ENCODE measurements at regions not wholly inside any gene's neighbourhood (a gene's known extent, or its start where the extent isn't known, plus 50 kb on each side); places are given as distances from the start of the nearest gene placed in this dataset.
"Not testable (repeated sequence)": the region's sequence is repeated elsewhere in the genome, so short reads cannot be mapped to it uniquely, and the experiment has no call there.

DNA sequence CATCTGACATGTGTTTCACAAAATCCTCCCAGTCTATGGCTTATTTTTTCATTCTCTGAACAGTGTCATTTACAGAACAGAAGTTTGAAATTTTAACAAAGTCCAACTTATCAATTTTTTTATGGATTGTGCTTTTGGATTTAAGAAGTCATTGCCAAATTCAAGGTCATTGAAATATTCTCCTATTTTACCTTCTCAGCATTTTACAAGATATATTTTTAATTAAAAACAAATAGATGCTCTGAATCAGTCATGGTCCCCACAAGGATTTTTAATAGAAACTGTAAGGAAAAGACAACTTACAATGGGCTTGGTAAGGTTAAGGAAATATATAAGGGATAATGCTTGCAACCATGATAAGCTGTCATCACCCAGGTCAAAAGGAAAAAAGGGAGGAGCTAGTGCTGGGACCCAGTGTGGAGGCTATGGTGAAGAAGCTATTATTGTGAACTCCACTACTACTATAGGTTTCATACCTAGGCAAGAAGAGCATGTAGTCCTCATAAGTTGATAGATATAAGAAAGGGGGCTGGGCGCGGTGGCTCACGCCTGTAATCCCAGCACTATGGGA lies 144.5 kb upstream of the KCNJ15 start:
- Histone ChIP-seq H3K4me1 (ENCODE audit: low read depth) (no peaks in the 10 kb centered on the region), H3K36me3 (ENCODE audit: low read depth) (no peaks in the 10 kb centered on the region), H3K9me3 (no peaks in the 10 kb centered on the region), H3K4me3 (no peak overlapping the region)
- DNase-seq (no peak), ATAC-seq (no peak)
- intact Hi-C loops (cut with DNase I, micrococcal nuclease) = no loop called here
- TF ChIP-seq, protein P1, sequence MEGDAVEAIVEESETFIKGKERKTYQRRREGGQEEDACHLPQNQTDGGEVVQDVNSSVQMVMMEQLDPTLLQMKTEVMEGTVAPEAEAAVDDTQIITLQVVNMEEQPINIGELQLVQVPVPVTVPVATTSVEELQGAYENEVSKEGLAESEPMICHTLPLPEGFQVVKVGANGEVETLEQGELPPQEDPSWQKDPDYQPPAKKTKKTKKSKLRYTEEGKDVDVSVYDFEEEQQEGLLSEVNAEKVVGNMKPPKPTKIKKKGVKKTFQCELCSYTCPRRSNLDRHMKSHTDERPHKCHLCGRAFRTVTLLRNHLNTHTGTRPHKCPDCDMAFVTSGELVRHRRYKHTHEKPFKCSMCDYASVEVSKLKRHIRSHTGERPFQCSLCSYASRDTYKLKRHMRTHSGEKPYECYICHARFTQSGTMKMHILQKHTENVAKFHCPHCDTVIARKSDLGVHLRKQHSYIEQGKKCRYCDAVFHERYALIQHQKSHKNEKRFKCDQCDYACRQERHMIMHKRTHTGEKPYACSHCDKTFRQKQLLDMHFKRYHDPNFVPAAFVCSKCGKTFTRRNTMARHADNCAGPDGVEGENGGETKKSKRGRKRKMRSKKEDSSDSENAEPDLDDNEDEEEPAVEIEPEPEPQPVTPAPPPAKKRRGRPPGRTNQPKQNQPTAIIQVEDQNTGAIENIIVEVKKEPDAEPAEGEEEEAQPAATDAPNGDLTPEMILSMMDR (IDR thresholded peaks at IDR 0.05) = no peak

DNA sequence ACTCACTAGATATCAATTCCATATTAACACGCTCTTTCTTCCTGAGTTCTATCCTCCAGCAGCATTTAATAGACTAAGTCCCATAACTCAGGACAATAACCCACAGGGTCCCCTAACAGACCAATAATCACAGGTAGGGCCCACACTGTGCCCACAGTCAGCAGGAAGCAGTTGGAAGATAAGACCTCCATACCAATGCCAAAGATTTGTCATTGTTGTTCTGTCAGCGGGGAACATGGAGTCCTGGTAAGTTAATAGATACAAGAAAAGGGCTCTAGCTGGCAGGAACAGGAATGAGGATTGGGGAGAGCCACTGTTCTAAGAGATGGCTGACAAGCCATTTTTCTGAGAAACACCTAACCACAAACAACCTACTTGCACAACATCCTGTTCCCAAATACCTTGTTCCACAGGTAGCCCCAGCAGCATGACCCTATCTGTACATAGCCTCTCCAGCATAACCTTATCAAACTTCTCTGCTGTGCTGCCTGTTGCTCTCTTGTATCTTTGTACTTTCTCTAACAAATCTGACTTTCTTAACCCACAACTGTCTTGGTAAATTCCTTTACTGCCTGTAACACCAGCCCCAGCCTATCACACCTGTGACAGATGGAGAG lies 142.0 kb upstream of the KCNJ15 start:
- TF ChIP-seq, protein P1 (IDR thresholded peaks at IDR 0.05) = no peak
- Histone ChIP-seq H3K4me1 (ENCODE audit: low read depth) (no peaks in the 10 kb centered on the region), H3K4me3 (no peak overlapping the region), H3K9me3 (no peaks in the 10 kb centered on the region), H3K36me3 (ENCODE audit: low read depth) (no peaks in the 10 kb centered on the region)
- DNase-seq = no peak
- ATAC-seq = no peak
- intact Hi-C loops (cut with DNase I, micrococcal nuclease) = no loop called here

DNA sequence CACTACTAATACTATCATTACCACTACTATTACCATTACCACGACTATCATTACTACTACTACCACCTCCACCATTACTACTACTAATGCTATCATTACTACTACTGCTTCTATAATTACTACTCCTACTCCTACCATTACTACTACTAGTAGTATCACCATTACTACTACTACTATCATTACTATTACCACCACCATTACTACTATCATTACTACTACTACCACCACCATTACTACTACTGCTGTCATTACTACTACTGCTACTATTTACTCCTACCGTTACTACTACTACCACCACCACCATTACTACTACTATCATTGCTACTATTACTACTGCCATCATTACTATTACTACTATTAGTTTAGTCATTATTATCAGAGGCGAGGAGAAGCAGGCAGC lies 140.9 kb upstream of the KCNJ15 start:
- H3K9me3 ChIP-seq = no peaks in the 10 kb centered on the region
- intact Hi-C loops (cut with DNase I, micrococcal nuclease) = no loop called here
- no peak overlapping the region for H3K4me3 ChIP-seq
- DNase-seq (no peak), ATAC-seq (no peak)
- H3K36me3 ChIP-seq (ENCODE audit: low read depth) = no peaks in the 10 kb centered on the region
- no peaks in the 10 kb centered on the region for H3K4me1 ChIP-seq (ENCODE audit: low read depth)
- TF ChIP-seq, protein P1 (IDR thresholded peaks at IDR 0.05) = no peak

DNA sequence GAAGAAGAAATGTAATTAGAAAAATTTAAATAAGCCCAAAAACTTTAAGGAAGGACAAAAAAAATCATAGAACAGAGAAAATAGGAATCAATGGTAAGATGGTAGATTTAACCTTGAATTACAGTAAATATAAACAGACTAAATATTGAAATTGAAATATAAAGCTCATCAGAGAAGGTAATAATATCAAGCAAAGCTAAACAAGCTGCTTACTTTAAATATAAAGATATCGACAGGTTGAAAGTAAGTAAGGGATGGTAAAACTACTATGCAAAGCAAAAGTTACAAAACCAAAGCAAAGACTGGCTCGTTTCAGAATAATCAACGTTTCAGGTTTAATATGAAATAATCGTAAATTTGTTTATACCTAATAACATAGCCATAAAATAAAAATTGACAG lies 137.0 kb upstream of the KCNJ15 start:
- ATAC-seq (no peak), DNase-seq (no peak)
- no peaks in the 10 kb centered on the region for H3K36me3 ChIP-seq (ENCODE audit: low read depth)
- H3K4me3 ChIP-seq = no peak overlapping the region
- H3K9me3 ChIP-seq = no peaks in the 10 kb centered on the region
- intact Hi-C loops (cut with DNase I, micrococcal nuclease) = loop anchor here in 1 of 2 donors (10.0 kb wide), 1 partner anchor 405 kb away; no protein-coding TSS in a partner anchor
- H3K4me1 ChIP-seq (ENCODE audit: low read depth) = no peaks in the 10 kb centered on the region
- TF ChIP-seq, protein P1 (IDR thresholded peaks at IDR 0.05) = no peak

DNA sequence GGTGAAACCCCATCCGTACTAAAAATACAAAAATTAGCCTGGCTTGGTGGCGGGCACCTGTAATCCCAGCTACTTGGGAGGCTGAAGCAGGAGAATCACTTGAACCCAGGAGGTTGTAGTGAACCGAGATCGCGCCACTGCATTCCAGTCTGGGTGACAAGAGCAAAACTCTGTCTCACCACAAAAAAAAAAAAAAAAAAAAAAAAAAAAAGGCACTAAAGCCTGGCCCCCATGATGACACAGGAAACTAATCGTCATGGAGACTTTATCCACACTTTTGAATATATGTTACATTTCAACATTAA lies 136.2 kb upstream of the KCNJ15 start:
- intact Hi-C loops (cut with DNase I, micrococcal nuclease) = loop anchor here in 1 of 2 donors (10.0 kb wide), 1 partner anchor 406 kb away; no protein-coding TSS in a partner anchor
- ATAC-seq; H3K4me1 ChIP-seq (ENCODE audit: low read depth); DNase-seq; H3K36me3 ChIP-seq (ENCODE audit: low read depth); H3K4me3 ChIP-seq; H3K9me3 ChIP-seq: not testable (repeated sequence)

DNA sequence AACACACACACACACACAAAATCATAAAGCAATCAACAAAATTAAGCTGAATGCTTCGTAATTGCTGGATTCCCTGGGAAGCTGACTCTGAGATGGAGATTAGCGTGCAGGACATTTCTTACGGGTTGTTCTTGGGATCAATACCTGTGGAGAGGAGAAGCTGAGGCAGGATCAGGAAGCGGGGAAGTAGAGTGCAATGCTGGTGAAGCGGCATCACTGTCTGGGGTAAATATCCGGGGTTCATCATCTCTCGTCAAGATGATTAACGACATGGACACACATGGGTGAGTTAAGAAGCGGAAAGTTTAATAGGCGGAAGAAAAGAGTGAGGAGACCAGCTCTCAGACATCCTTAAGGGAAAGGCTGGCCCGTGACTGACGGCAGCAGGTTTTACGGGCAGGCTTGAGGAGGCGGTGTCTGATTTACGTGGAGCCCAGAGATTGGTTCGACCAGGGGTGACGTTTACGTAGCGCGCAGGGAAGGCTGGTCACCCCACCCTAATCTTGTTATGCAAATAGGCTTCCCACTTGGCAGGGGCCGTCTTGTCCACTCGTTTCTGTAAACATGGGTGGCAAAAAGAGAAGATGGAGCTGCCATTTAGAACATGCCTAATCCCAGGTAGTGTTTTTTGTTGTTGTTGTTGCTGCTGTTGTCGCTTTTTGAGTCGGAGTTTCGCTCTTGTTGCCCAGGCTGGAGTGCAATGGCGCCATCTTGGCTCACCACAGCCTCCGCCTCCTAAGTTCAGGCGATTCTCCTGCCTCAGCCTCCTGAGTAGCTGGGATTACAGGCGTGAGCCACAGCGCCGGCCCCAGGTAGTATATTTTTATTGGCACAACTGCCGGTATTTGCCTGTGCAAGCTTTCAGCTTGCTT lies 135.6 kb upstream of the KCNJ15 start:
- ATAC-seq = no peak
- TF ChIP-seq, protein P1 (IDR thresholded peaks at IDR 0.05) = no peak

More for the DNA sequence above, 135.6 kb upstream of the KCNJ15 start:
- intact Hi-C loops (cut with DNase I, micrococcal nuclease) = loop anchor here in 1 of 2 donors (10.0 kb wide), 1 partner anchor 406 kb away; no protein-coding TSS in a partner anchor
- Histone ChIP-seq H3K4me3 (no peak overlapping the region), H3K36me3 (ENCODE audit: low read depth) (no peaks in the 10 kb centered on the region), H3K9me3 (no peaks in the 10 kb centered on the region), H3K4me1 (ENCODE audit: low read depth) (no peaks in the 10 kb centered on the region)
- no peak for DNase-seq

All from mucosa of descending colon (tissue), 3 donors.